ENCODE measurements at regions not wholly inside any gene's neighbourhood (a gene's known extent, or its start where the extent isn't known, plus 50 kb on each side); places are given as distances from the start of the nearest gene placed in this dataset.

- no CpG with 5 or more reads among the region's 1 CpG for WGBS, 2 experiments (ENCODE audit: insufficient coverage in 1 of 2, insufficient read length in 1 of 2)
- no peak overlapping the region for H3K4me3 ChIP-seq (ENCODE audit: low read length)
Observed at GRCh38 chr2:185402474-185402873, 336.1 kb upstream of the FSIP2 start.

DNA sequence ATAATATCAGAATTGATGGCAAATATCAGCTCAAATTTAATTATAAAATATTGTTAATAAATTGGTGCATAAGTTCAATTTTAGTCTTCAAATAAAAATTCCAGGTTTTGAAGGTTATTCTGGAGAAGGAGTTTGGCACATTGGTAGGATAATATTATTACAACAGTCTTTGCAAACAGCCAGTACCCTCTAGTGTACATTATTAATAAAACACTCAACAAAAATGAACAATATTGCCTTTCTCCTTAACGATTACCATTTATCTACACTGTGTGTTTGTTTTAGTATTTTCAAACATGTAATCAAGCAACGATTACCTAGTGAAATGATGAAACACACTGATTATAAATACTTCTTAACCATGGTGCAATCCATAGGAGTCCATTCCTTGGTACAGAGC, 334.0 kb upstream of the FSIP2 start:
- no peaks in the 10 kb centered on the region for H3K36me3 Mint-ChIP-seq (ENCODE audit: low read depth)
- TF ChIP-seq, protein P1, sequence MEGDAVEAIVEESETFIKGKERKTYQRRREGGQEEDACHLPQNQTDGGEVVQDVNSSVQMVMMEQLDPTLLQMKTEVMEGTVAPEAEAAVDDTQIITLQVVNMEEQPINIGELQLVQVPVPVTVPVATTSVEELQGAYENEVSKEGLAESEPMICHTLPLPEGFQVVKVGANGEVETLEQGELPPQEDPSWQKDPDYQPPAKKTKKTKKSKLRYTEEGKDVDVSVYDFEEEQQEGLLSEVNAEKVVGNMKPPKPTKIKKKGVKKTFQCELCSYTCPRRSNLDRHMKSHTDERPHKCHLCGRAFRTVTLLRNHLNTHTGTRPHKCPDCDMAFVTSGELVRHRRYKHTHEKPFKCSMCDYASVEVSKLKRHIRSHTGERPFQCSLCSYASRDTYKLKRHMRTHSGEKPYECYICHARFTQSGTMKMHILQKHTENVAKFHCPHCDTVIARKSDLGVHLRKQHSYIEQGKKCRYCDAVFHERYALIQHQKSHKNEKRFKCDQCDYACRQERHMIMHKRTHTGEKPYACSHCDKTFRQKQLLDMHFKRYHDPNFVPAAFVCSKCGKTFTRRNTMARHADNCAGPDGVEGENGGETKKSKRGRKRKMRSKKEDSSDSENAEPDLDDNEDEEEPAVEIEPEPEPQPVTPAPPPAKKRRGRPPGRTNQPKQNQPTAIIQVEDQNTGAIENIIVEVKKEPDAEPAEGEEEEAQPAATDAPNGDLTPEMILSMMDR (conservative IDR thresholded peaks at IDR 0.05): no peak
- no peak overlapping the region for H3K4me3 ChIP-seq (ENCODE audit: low read length)
- no peaks in the 10 kb centered on the region for H3K9me3 ChIP-seq (ENCODE audit: control insufficient read depth, low read length)
- no peaks in the 10 kb centered on the region for H3K9me3 Mint-ChIP-seq
- H3K27me3 ChIP-seq (ENCODE audit: control insufficient read depth, insufficient read depth, low read length, poor library complexity, severe bottlenecking): no peaks in the 10 kb centered on the region
- H3K4me1 Mint-ChIP-seq: no peaks in the 10 kb centered on the region
- H3K9ac ChIP-seq (ENCODE audit: extremely low read depth, low read length, poor library complexity, severe bottlenecking): no peak overlapping the region
- no peaks in the 10 kb centered on the region for H3K4me1 ChIP-seq (ENCODE audit: control insufficient read depth, insufficient read depth, low read length)
- no peaks in the 10 kb centered on the region for H3K27me3 Mint-ChIP-seq (ENCODE audit: insufficient read depth)
- no peak overlapping the region for H3K27ac ChIP-seq (ENCODE audit: low read depth, low read length)
- 80 to 83% methylated on average over 1 to 2 of the region's 2 CpGs for WGBS, 2 experiments (ENCODE audit: insufficient coverage in 1 of 2, insufficient read length in 1 of 2)
- no peaks in the 10 kb centered on the region for H3K36me3 ChIP-seq (ENCODE audit: control insufficient read depth, insufficient read depth, low read length)
- DNase-seq: no peak
- H3K27ac Mint-ChIP-seq: no peak overlapping the region
- no peak overlapping the region for H3K4me3 Mint-ChIP-seq

More at GRCh38 chr2:185402474-185402873, 336.1 kb upstream of the FSIP2 start:
- H3K36me3 ChIP-seq (ENCODE audit: control insufficient read depth, insufficient read depth, low read length): no peaks in the 10 kb centered on the region
- no peaks in the 10 kb centered on the region for H3K27me3 Mint-ChIP-seq (ENCODE audit: insufficient read depth)
- H3K27ac Mint-ChIP-seq: no peak overlapping the region
- no peak overlapping the region for H3K27ac ChIP-seq (ENCODE audit: low read depth, low read length)
- TF ChIP-seq, protein P1 (conservative IDR thresholded peaks at IDR 0.05): no peak
- no peak for DNase-seq
- H3K9me3 Mint-ChIP-seq: no peaks in the 10 kb centered on the region
- H3K9me3 ChIP-seq (ENCODE audit: control insufficient read depth, low read length): no peaks in the 10 kb centered on the region
- H3K9ac ChIP-seq (ENCODE audit: extremely low read depth, low read length, poor library complexity, severe bottlenecking): no peak overlapping the region
- H3K4me1 ChIP-seq (ENCODE audit: control insufficient read depth, insufficient read depth, low read length): no peaks in the 10 kb centered on the region
- H3K4me1 Mint-ChIP-seq: no peaks in the 10 kb centered on the region
- no peaks in the 10 kb centered on the region for H3K36me3 Mint-ChIP-seq (ENCODE audit: low read depth)
- H3K4me3 Mint-ChIP-seq: no peak overlapping the region
- H3K27me3 ChIP-seq (ENCODE audit: control insufficient read depth, insufficient read depth, low read length, poor library complexity, severe bottlenecking): no peaks in the 10 kb centered on the region

DNA sequence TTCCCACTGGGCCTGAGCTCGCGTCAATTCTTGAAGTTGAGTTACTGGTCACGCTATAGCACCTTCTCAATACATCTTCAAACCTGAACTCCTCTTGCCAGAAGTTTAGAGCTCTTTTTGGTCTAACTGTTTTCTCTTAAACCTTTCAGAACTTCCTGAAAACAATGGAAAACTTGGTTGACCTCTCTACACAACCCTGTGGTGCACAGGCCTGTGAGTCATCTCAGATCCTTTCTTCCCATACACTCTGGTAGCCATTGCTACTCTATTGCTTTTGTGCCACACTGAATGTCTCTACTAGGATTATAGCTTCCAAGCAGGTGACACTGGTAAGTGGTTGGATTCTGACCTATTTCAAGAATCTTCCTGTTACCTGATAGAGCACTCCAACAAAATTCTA, 321.5 kb upstream of the FSIP2 start:
- no peaks in the 10 kb centered on the region for H3K4me1 Mint-ChIP-seq
- WGBS, 2 experiments (ENCODE audit: insufficient coverage in 1 of 2, insufficient read length in 1 of 2): 84 to 92% methylated on average over 3 of the region's 3 CpGs
- Histone ChIP-seq H3K4me1 (ENCODE audit: control insufficient read depth, insufficient read depth, low read length) (no peaks in the 10 kb centered on the region), H3K9me3 (ENCODE audit: control insufficient read depth, low read length) (no peaks in the 10 kb centered on the region), H3K27ac (ENCODE audit: low read depth, low read length) (no peak overlapping the region), H3K9ac (ENCODE audit: extremely low read depth, low read length, poor library complexity, severe bottlenecking) (no peak overlapping the region), H3K4me3 (ENCODE audit: low read length) (no peak overlapping the region), H3K27me3 (ENCODE audit: control insufficient read depth, insufficient read depth, low read length, poor library complexity, severe bottlenecking) (no peaks in the 10 kb centered on the region), H3K36me3 (ENCODE audit: control insufficient read depth, insufficient read depth, low read length) (no peaks in the 10 kb centered on the region)
- DNase-seq: no peak
- H3K27me3 Mint-ChIP-seq (ENCODE audit: insufficient read depth): no peaks in the 10 kb centered on the region
- peaks cover 2% of the 10 kb centered on the region for H3K36me3 Mint-ChIP-seq (ENCODE audit: low read depth)
- H3K4me3 Mint-ChIP-seq: no peak overlapping the region
- peaks cover 8% of the 10 kb centered on the region for H3K9me3 Mint-ChIP-seq
- H3K27ac Mint-ChIP-seq: no peak overlapping the region
- TF ChIP-seq, protein P1 (conservative IDR thresholded peaks at IDR 0.05): no peak
